ENCODE measurements at regions not wholly inside any gene's neighbourhood (a gene's known extent, or its start where the extent isn't known, plus 50 kb on each side); places are given as distances from the start of the nearest gene placed in this dataset.
"Not testable (repeated sequence)": the region's sequence is repeated elsewhere in the genome, so short reads cannot be mapped to it uniquely, and the experiment has no call there.

DNA sequence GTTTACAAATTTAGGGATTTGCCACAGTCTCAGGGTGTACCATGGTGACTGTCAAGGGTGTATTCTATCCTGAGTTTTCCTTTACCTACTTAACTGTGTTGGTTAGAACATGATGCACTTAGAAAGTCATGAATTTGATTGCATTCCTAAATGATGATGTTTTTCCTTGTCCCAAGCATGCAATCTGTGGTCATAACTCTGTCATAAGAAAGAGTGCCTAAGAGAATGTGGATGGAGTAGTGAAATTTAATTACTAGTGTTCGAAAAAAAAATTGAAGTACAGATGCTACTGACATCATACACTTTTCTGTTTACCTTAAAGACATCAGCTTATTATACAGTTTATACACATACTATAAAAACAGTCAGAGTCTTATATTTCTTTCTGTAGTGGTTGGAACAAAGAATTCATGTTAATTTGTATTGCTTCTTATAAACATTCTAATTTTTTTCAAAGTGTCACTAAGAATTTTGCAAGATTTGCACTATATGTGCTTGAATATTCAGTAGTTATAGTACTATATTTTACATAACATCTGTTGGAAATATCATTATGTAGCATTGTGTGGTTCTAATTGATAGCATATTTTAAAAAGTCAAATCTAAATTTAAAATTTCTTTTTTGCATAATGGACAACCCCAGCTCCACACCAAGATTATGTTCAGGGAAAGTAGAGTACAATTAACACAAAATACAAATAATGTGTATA, 231.3 kb upstream of the KCNMB2 start:
- no peak for DNase-seq

GRCh38 chr3:178306432-178307115, 229.7 kb upstream of the KCNMB2 start:
- no peak for DNase-seq

DNA sequence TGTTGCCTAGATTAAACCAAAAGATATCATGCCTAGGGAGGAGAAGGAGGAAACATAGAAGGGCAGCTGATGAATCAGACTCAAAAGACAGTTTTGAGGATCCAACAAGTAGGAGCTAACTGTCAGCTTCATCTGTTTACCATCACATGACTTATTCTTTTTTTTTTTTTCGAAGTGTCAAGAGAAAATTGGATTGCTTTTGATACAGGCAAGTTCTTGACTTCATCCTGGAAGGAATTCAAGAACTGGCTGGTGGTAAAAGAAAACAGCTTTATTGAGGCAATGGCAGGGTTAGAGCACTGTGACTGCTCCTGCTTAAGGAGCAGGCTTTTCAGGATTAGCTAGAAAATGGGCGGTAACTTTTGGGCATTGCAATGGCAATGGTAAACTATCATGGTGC, 227.5 kb upstream of the KCNMB2 start:
- no peak for DNase-seq

DNA sequence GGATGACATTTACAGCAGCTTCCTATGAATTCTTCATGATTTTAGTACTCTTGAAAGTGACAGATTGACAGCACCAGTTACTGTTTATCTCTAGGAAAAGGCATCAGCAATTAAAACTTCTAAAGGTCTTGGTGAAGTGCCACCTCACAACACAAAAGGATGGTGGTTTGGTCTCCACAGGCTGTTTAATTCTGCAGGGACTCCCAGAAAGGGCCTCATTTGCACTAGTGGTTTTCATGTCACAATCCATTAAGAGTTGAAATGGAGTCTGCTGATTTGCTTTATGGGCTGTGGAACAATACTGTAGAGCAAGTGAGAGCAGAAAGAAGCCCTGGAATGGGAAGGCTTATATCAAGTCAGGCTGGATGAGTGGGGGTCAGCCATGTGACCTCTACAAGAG, 225.3 kb upstream of the KCNMB2 start:
- no peak for DNase-seq

GRCh38 chr3:178313716-178314115, 222.5 kb upstream of the KCNMB2 start:
- no peak for DNase-seq

GRCh38 chr3:178318340-178318739, 217.9 kb upstream of the KCNMB2 start:
- no peak for DNase-seq

DNA sequence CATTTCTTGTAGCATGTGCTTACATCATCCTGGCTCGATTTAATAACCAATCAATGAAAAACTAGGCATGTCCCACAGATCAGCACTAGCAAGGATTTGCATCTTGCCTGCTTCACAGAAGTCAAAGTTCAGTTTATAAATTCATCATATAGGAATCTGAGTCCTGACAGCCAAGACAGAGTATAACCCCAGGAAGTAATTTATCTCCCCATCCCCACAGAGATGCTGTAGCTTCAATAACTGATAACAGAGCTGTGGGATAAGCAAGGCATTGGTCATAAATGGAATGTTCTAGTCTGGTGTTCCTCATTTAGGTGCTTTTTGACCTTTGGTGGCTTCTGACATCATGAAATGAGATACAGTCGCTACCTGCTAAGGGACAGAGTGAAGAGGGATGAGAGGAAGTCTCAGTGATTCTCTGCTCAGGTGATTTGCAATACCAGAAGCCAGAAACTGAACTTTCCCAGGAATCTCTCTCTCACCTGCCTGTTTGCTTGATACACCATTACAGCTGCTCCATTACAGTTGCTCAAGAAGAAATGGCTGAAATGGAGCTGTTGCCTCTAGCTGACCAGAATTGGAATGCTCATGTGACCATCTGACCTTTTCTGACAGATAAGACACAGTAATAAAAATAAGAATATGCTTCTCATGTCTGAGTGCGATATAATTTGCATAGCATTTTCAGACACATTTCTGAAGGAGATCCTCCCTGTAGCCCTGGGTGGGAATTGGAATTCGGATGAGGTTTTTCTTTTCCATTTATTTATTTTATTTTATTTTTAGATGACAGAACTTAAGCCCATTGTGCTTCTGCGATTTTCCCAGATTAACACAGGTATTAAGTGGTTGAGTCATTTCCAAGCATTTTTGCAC, 217.1 kb upstream of the KCNMB2 start:
- DNase-seq: no peak

DNA sequence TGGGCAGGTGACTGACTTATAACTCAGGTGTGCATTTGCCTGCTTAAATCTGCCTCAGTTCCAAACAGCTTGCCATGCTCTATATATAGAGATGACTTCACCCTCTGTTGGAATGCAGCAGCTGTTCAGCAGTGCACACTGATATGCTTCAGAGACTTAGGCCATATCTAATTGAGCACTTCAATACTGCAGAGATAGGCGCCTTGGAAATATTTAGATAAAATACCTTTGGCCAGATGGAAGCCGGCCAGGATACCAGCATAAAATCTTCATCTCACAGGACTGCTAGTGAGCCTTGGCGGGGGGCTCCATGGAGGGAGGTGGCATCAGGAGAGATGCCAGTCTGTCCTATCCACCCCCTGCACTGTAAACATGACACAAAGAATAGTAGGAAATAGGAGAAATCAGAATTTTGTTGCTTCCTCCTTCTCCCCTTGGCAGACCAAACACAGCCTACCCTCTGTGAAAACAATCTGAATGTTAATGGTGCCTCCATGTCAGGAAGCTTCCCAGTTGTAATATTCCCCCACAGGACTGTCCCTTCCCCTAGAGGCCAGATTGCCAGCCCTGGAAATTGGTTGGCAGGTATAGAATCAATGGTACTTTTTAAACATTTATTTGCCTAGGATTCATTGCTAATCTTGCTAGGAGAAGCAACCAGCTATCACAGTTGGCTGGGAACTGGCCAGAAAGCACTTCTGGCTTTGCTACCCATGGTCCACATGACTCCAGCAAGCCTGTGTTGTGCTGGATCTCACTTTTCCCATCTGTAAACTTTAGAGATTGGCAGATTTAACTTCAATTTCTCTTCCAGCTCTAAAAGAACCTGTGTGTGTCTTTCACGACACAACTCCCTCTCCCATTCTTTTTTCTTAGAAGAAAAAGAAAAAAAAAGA, 215.5 kb upstream of the KCNMB2 start:
- DNase-seq: no peak

DNA sequence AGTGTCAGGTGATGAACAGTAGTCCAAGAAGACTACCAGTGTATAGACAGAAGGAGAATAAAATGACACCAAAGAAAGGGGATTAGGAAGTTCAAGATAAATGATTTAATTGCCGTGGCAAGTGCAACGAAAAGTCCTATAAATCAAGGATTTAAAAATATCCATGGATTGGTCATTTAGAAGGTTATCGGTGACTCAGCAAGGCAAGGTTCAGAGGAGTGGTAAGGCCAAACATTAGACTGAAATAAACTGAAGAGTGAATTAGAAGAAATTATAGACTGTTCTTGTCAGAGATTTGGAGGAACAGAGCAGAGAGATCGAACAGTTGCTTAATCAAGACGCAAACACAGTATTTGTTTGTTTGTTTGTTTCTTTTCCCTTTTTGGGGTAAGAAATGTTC, 211.9 kb upstream of the KCNMB2 start:
- DNase-seq: no peak

GRCh38 chr3:178325330-178325729, 210.9 kb upstream of the KCNMB2 start:
- no peak for DNase-seq

- DNase-seq: no peak
Measured at GRCh38 chr3:178329936-178330335, 206.3 kb upstream of the KCNMB2 start.

GRCh38 chr3:178334239-178334638, 202.0 kb upstream of the KCNMB2 start:
- no peak for DNase-seq

DNA sequence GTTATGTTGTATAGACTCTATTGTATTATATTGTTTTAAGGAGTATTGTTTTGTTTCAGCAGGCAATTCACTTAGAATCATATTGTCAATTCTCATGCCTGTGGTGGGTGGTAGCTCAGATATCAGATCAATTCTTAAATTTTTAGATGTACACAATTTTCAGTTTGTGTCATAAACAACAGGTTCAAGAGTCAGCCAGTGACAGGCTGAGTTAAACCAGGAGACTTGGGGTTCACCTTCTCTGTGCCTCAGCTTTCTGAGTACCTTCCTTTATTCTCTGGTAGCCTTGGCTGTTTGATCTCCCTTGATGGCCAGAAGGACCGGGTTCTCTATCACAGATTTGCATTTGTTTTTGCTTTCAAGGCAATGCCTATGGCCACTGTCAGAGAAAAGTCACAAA, 199.9 kb upstream of the KCNMB2 start:
- DNase-seq: no peak

DNA sequence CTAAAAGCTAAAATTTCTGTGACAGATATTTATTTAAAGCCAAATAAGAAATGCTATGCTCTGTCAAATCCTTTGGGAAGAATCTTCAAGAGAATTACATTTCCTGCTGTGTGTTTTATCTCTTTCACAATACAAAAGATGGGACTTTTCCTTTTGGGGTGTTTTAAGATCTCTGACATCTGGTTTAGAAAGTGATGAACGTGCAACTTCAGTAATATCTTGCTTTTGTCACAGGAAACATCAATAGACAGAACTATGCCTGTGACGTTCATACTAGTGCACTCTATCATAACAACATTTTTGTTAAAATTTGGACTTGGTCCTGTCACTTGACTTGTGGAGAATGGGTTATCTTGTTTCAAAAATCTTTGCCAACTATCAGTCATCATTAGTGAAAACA, 195.7 kb upstream of the KCNMB2 start:
- DNase-seq: no peak

GRCh38 chr3:178341636-178342035, 194.6 kb upstream of the KCNMB2 start:
- DNase-seq: no peak

DNA sequence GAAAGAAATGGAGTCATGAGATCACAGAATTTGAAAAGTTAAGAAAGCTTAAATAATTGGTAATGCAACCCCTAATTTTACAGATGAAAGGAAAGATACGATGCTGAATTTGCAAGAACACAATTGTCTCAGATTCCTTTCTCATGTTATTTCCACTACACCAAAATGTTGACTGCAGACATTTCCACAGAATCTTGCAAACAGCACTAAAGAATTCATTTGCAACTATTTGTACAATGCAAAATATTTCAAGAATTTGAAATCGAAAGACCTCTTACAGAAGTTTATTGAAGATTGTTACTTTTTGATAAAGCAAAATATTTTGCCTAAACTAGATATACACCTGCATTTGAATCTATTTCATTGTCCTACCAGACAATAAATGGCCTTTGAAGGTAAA, 194.1 kb upstream of the KCNMB2 start:
- DNase-seq: no peak

- no peak for DNase-seq
Measured at GRCh38 chr3:178343433-178344038, 192.7 kb upstream of the KCNMB2 start.

DNA sequence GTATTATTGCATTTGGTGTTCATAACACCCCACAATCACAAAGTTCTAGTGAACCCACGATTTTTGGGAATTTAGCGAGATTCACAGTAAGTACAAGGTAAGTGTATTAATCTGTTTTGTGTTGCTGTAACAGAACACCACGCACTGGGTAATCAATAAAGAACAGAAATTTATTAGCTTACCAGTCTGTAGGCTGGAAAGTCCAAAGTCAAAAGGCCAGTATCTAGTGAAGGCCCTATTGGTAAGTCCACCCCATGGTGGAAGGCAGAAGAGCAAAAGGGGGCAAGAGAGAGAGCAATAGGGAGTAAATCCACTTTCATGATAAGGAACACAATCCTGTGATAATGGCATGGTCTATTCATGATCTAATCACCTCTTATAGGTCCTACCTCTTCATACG, 190.3 kb upstream of the KCNMB2 start:
- DNase-seq: no peak

- not testable (repeated sequence) for DNase-seq
Measured at GRCh38 chr3:178348561-178349217, 187.5 kb upstream of the KCNMB2 start.

DNA sequence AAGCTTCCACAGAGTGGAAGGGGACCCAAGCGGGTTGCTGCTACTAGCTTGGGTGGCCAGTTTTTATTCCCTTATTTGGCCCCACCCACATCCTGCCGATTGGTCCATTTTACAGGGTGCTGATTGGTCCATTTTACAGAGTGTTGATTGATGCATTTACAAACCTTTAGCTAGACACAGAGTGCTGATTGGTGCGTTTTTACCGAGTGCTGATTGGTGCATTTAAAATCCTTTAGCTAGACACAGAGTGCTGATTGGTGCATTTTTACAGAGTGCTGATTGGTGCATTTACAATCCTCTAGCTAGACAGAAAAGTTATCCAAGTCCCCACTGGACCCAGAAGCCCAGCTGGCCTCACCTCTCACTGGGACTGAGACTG, 187.0 kb upstream of the KCNMB2 start:
- DNase-seq: not testable (repeated sequence)

GRCh38 chr3:178350763-178351162, 185.5 kb upstream of the KCNMB2 start:
- no peak for DNase-seq
